H4 (cell line): ENCODE measurements at regions not wholly inside any gene's neighbourhood (a gene's known extent, or its start where the extent isn't known, plus 50 kb on each side); places are given as distances from the start of the nearest gene placed in this dataset.

Experiments
- DNase-seq: peaks from one replicate; pipeline ENCODE4 v3.0.0-alpha.2; 2015; ENCODE audit warnings: low spot score

- peak; percentile 43 for DNase-seq
Measured at GRCh38 chr4:54152846-54153600, 53.1 kb downstream of the GSX2 start.

- DNase-seq: no peak
Measured at GRCh38 chr4:54155936-54156335, 56.0 kb downstream of the GSX2 start.

GRCh38 chr4:54157606-54158005, 57.6 kb downstream of the GSX2 start:
- DNase-seq: no peak

- no peak for DNase-seq
Measured at GRCh38 chr4:54159543-54159942, 59.6 kb downstream of the GSX2 start.

- no peak for DNase-seq
Measured at GRCh38 chr4:54165011-54165410, 64.1 kb upstream of the PDGFRA start.

GRCh38 chr4:54165438-54165837, 63.7 kb upstream of the PDGFRA start:
- peak; percentile 75 for DNase-seq

- DNase-seq: no peak
Measured at GRCh38 chr4:54167508-54167907, 61.6 kb upstream of the PDGFRA start.

- no peak for DNase-seq
Measured at GRCh38 chr4:54169176-54169575, 59.9 kb upstream of the PDGFRA start.

GRCh38 chr4:54172156-54172555, 56.9 kb upstream of the PDGFRA start:
- no peak for DNase-seq

GRCh38 chr4:54173281-54173912, 55.7 kb upstream of the PDGFRA start:
- DNase-seq: no peak

GRCh38 chr4:54176202-54176601, 52.9 kb upstream of the PDGFRA start:
- no peak for DNase-seq
